ENCODE measurements at regions not wholly inside any gene's neighbourhood (a gene's known extent, or its start where the extent isn't known, plus 50 kb on each side); places are given as distances from the start of the nearest gene placed in this dataset.
"Not testable (repeated sequence)": the region's sequence is repeated elsewhere in the genome, so short reads cannot be mapped to it uniquely, and the experiment has no call there.

DNA sequence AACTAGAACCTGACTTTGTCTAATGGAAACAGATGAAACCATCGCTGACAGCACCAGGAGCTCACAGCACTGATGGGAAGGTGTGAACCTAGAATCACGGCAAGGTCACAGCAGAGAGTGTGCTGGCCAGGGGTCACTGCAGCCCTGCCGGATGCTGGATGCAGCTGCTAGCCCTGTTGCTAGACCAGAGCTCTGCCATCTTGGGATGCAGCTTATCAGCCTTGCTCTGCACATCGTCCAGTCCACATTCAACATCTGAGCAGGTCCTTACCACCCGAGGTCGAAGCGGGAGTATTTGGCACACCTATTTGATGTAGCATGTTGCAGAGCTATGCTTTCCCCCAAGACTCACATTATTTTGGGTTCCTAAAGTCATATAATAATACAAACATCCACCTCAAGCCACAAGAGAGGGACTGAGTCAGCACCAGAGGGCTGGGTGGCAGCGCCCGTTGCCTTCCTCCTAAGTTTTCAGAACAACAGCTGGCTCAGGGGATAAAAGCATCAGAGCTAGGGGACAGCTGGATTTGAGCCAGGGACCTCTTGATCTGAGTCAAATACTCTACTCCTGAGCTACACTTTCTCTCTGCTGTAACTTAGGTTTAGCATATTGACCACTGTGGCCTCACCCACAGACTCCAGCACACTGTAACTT is 135.3 kb downstream of the ZNF467 start:
- no peaks in the 10 kb centered on the region for H3K9me3 ChIP-seq (ENCODE audit: control insufficient read depth, low read length)
- 88 to 92% methylated on average over 9 of the region's 9 CpGs for WGBS, 2 experiments
- no peak overlapping the region for H3K27ac ChIP-seq (ENCODE audit: insufficient read depth, low read depth, low read length, poor library complexity, severe bottlenecking)
- H3K27me3 ChIP-seq (ENCODE audit: control insufficient read depth, insufficient read depth, low read length, poor library complexity, severe bottlenecking) = peaks cover 4% of the 10 kb centered on the region
- H3K4me1 ChIP-seq (ENCODE audit: control insufficient read depth, insufficient read depth, low read length) = no peaks in the 10 kb centered on the region
- H3K4me3 ChIP-seq (ENCODE audit: insufficient read depth, low read depth, low read length) = no peak overlapping the region
- H3K36me3 ChIP-seq (ENCODE audit: control insufficient read depth, insufficient read depth, low read length) = no peaks in the 10 kb centered on the region

DNA sequence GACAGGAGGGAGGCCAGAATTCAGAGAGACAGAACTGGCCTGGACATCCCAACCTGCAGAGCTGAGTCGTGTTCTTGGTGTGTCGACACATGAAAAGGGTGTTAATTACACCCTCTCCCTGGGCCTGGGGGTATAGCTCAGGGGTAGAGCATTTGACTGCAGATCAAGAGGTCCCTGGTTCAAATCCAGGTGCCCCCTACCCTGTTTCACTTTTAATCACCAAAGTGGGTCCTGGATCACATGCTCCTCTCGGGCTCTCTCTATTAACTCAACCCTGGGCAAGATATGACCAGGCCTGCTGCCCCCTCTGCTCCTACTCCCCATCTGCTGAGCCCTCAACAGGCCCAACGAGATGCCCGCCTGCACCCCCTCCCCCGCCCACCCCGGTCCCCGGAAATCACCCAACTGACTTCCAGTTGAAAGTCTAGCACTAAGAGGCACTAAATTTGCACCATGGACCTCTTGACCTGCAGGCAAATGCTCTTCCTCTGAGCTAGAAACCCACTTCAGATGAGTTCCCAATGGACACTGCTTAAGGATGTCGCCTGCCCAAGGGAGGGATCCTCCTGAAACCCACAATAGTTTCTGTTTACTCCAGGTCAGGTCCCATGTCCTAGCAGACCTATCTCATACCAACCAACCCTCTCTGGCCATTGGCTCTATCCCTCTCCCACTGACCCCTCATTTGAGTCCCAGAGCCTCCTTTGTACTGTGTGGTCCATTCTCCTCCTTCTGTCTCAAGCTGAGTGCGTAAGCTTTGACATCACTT is 137.6 kb downstream of the ZNF467 start:
- H3K27me3 ChIP-seq (ENCODE audit: control insufficient read depth, insufficient read depth, low read length, poor library complexity, severe bottlenecking) = peaks cover 23% of the 10 kb centered on the region
- 46 to 55% methylated on average over 10 of the region's 10 CpGs for WGBS, 2 experiments
- no peaks in the 10 kb centered on the region for H3K4me1 ChIP-seq (ENCODE audit: control insufficient read depth, insufficient read depth, low read length)
- H3K4me3 ChIP-seq (ENCODE audit: insufficient read depth, low read depth, low read length) = no peak overlapping the region
- no peaks in the 10 kb centered on the region for H3K36me3 ChIP-seq (ENCODE audit: control insufficient read depth, insufficient read depth, low read length)
- no peak overlapping the region for H3K27ac ChIP-seq (ENCODE audit: insufficient read depth, low read depth, low read length, poor library complexity, severe bottlenecking)
- no peaks in the 10 kb centered on the region for H3K9me3 ChIP-seq (ENCODE audit: control insufficient read depth, low read length)

DNA sequence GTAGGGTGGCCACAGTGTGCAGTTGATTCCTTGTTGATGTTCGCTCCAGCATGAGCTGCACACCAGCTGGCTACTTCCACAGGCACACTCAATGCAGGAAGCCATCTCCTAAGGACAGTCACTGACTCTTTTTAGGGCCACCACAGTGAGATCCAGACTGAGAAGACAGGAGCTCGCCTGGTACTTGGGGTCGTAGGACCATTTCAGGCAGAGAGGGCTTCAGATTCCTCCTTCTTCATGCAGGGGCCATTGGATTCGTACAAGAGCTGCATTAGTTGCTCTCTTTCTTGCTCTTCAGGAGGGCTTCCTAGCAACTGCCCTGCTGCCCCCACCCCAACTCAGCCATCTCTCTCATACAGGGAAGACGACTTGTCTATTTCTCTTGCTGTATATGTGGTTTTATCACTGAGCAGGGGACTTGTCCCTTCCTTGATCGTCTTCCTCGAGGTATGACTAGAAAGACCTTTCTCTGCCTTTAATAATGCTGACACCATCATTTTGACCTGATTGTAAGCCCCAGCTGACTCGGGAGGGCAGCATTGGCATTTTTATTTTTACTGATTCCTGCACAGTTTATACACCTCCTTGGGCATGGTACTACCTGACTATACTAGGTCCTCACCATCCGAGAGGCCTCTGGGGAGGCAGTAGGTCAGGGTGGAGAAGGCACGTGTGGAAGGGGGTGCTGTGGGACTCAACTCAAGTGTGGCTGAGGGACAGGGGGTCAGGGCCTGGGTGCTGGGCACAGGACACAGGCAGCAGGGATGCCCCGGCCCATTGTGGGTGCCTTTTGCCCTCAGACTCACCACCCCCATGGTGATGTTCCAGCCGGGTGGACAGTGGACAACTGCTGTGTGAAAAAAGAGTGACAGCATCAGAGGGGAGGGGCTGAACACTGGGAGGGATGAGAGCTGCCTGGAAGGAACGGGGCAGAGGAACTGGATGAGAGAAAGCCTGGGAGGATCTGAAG is 136.7 kb upstream of the ZNF746 start:
- Histone ChIP-seq H3K4me1 (ENCODE audit: control insufficient read depth, insufficient read depth, low read length) (no peaks in the 10 kb centered on the region), H3K9me3 (ENCODE audit: control insufficient read depth, low read length) (no peaks in the 10 kb centered on the region), H3K4me3 (ENCODE audit: insufficient read depth, low read depth, low read length) (no peak overlapping the region), H3K27ac (ENCODE audit: insufficient read depth, low read depth, low read length, poor library complexity, severe bottlenecking) (no peak overlapping the region), H3K36me3 (ENCODE audit: control insufficient read depth, insufficient read depth, low read length) (no peaks in the 10 kb centered on the region), H3K27me3 (ENCODE audit: control insufficient read depth, insufficient read depth, low read length, poor library complexity, severe bottlenecking) (peaks cover 34% of the 10 kb centered on the region)
- WGBS, 2 experiments = 78 to 79% methylated on average over 13 of the region's 13 CpGs

DNA sequence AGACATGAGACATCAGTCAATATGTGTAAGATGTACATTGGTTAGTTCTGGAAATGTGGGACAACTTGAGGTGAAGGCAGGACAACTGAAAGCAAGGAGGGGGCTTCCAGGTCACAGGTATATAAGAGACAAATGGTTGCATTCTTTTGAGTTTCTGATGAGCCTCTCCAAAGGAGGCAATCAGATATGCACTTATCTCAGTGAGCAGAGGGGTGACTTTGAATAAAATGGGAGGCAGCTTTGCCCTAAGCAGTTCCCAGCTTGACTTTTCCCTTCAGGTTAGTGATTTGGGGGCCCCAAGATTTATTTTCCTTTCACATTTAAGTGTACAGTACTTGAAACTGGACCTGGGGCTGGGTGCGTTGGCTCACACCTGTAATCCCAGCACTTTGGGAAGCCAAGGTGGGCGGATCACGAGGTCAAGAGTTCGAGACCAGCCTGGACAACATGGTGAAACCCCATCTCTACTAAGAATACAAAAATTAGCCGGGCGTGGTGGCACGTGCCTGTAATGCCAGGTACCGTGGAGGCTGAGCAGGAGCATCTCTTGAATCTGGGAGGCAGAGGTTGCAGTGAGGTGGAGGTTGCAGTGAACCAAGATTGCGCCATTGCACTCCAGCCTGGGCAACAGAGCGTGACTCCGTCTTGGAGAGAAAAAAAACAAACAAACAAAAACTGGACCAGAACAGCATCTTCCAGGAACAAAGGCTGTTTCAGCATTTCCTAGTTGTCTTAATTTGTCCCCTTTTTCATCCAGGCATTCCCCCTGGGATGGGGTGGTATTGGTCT is 130.9 kb upstream of the ZNF746 start:
- H3K4me3 ChIP-seq (ENCODE audit: insufficient read depth, low read depth, low read length); H3K36me3 ChIP-seq (ENCODE audit: control insufficient read depth, insufficient read depth, low read length); H3K27ac ChIP-seq (ENCODE audit: insufficient read depth, low read depth, low read length, poor library complexity, severe bottlenecking); H3K4me1 ChIP-seq (ENCODE audit: control insufficient read depth, insufficient read depth, low read length); H3K9me3 ChIP-seq (ENCODE audit: control insufficient read depth, low read length): not testable (repeated sequence)
- WGBS, 2 experiments = 82 to 85% methylated on average over 11 of the region's 11 CpGs
- H3K27me3 ChIP-seq (ENCODE audit: control insufficient read depth, insufficient read depth, low read length, poor library complexity, severe bottlenecking) = peaks cover 39% of the 10 kb centered on the region

DNA sequence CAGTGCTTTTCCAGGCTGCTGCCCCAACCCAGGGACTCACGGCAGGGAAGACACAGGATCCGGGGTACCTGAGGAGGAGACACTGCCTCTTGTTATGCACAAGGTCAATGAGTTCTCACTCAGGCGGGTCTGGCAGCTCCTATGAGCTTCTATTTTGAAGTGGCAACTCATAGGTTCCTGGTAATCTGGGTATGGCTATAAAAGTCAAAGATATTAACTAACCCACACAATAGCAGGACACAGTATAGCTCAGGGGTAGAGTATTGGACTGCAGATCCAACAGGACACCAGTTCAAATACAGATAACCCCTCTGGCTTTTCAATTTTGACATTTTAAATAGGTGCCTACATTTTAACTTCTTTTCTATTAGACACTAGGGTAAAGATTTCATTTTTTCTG is 130.3 kb upstream of the ZNF746 start:
- 55 to 70% methylated on average over 2 to 3 of the region's 3 CpGs for WGBS, 2 experiments
- Histone ChIP-seq H3K36me3 (ENCODE audit: control insufficient read depth, insufficient read depth, low read length) (no peaks in the 10 kb centered on the region), H3K9me3 (ENCODE audit: control insufficient read depth, low read length) (no peaks in the 10 kb centered on the region), H3K27ac (ENCODE audit: insufficient read depth, low read depth, low read length, poor library complexity, severe bottlenecking) (no peak overlapping the region), H3K4me1 (ENCODE audit: control insufficient read depth, insufficient read depth, low read length) (peaks cover 5% of the 10 kb centered on the region), H3K27me3 (ENCODE audit: control insufficient read depth, insufficient read depth, low read length, poor library complexity, severe bottlenecking) (peaks cover 33% of the 10 kb centered on the region), H3K4me3 (ENCODE audit: insufficient read depth, low read depth, low read length) (no peak overlapping the region)

DNA sequence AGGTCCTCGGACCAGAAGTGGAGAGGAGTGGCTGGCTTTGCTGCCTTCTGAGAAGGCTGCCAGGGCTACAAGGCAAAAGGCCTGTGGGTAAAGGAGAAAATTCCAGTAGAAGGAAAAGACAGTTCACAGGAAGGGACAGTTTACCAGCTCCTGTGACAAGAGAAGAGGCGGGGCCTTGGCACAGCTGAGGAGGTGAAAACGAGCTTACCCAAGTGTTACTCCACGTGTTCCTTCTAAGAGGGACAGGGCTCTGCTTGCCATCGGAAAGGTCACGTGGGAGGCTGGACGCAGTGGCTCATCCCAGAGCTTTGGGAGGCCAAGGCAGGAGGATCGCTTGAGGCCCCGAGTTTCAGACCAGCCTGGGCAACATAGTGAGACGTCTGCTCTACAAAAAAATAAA is 129.4 kb upstream of the ZNF746 start:
- H3K27ac ChIP-seq (ENCODE audit: insufficient read depth, low read depth, low read length, poor library complexity, severe bottlenecking) = no peak overlapping the region
- H3K4me3 ChIP-seq (ENCODE audit: insufficient read depth, low read depth, low read length) = no peak overlapping the region
- H3K27me3 ChIP-seq (ENCODE audit: control insufficient read depth, insufficient read depth, low read length, poor library complexity, severe bottlenecking) = peaks cover 27% of the 10 kb centered on the region
- H3K4me1 ChIP-seq (ENCODE audit: control insufficient read depth, insufficient read depth, low read length) = peaks cover 5% of the 10 kb centered on the region
- no peaks in the 10 kb centered on the region for H3K36me3 ChIP-seq (ENCODE audit: control insufficient read depth, insufficient read depth, low read length)
- H3K9me3 ChIP-seq (ENCODE audit: control insufficient read depth, low read length) = no peaks in the 10 kb centered on the region
- WGBS, 2 experiments = 76 to 77% methylated on average over 10 of the region's 10 CpGs

DNA sequence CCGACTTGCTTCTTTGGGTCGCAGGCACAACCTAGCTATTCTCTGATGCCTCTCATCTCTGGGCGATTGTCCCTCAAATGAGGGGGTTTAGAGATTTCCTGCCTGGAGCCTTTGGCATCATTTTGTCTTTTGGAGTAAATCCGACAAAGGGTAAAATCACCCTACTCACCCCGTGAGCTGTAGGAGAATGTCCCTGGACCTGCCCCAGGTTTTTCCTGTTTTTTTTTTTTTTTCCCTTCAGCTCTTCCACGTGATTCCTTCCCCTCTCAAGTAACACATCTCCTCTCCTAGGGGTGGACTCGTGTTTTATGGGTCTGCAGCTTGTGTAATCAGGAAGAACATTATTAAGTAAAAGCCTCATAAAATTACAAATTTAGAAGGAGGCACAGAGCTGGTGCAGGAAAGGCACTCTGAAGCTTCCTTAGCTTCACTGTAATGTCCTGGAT is 128.4 kb upstream of the ZNF746 start:
- 87 to 89% methylated on average over 5 of the region's 7 CpGs for WGBS, 2 experiments
- peaks cover 17% of the 10 kb centered on the region for H3K27me3 ChIP-seq (ENCODE audit: control insufficient read depth, insufficient read depth, low read length, poor library complexity, severe bottlenecking)
- peaks cover 5% of the 10 kb centered on the region for H3K4me1 ChIP-seq (ENCODE audit: control insufficient read depth, insufficient read depth, low read length)
- no peak overlapping the region for H3K27ac ChIP-seq (ENCODE audit: insufficient read depth, low read depth, low read length, poor library complexity, severe bottlenecking)
- no peaks in the 10 kb centered on the region for H3K36me3 ChIP-seq (ENCODE audit: control insufficient read depth, insufficient read depth, low read length)
- H3K4me3 ChIP-seq (ENCODE audit: insufficient read depth, low read depth, low read length) = no peak overlapping the region
- H3K9me3 ChIP-seq (ENCODE audit: control insufficient read depth, low read length) = no peaks in the 10 kb centered on the region

DNA sequence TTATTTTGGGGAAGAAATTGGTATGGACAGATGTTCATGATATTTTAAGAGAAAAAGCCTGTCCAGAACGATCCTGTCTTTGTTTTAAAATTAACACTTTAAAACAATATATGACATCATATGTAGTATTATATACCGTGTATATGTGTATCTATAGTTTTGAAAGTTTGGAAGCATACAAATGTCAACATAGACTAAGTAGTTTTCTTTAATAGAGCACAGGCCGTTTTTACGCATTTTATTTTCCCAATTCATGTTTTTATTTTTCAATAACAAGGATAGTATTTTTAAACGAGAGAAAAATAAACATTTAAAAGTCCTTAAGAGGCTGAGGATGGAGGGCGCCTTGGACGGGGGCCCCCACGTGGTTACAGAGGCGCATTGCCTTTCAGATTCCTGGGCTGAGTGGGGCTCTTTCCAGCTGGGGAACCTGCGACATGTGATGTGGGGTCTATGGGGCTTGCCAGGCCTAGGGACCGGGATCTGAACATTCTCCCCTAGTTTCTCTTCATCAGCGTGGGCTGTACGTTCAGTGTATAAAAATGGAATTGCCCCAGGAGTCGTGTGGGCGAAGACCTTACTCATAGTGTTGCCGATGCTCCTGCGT is 127.8 kb upstream of the ZNF746 start:
- Histone ChIP-seq H3K27ac (ENCODE audit: insufficient read depth, low read depth, low read length, poor library complexity, severe bottlenecking) (no peak overlapping the region), H3K9me3 (ENCODE audit: control insufficient read depth, low read length) (no peaks in the 10 kb centered on the region), H3K4me3 (ENCODE audit: insufficient read depth, low read depth, low read length) (no peak overlapping the region), H3K27me3 (ENCODE audit: control insufficient read depth, insufficient read depth, low read length, poor library complexity, severe bottlenecking) (peaks cover 15% of the 10 kb centered on the region), H3K36me3 (ENCODE audit: control insufficient read depth, insufficient read depth, low read length) (no peaks in the 10 kb centered on the region), H3K4me1 (ENCODE audit: control insufficient read depth, insufficient read depth, low read length) (peaks cover 5% of the 10 kb centered on the region)
- 44 to 45% methylated on average over 13 to 15 of the region's 17 CpGs for WGBS, 2 experiments
